Neural cell (in vitro differentiated cells): ENCODE measurements at regions not wholly inside any gene's neighbourhood (a gene's known extent, or its start where the extent isn't known, plus 50 kb on each side); places are given as distances from the start of the nearest gene placed in this dataset.

ENCODE experiments used
- H2AFZ ChIP-seq: fragments of 200-600, 300-800 bp; sonication (generic), shearing (Covaris generic); 2 replicates; pipeline ENCODE4 v1.6.0; 2014; ENCODE audit warnings: low read depth, mild to moderate bottlenecking, antibody characterized with exemption, low read length, moderate library complexity
- H3F3A ChIP-seq: fragments of 200-600 bp; shearing (Covaris generic); 2 replicates; pipeline ENCODE4 v1.6.1; 2016; ENCODE audit warnings: mild to moderate bottlenecking, moderate library complexity, mixed read lengths, antibody characterized with exemption, low read length; ENCODE audit not compliant: insufficient read depth, poor library complexity, severe bottlenecking
- H3K27ac ChIP-seq: fragments of 200-600, 300-800 bp; sonication (generic), shearing (Covaris generic); 2 replicates; pipeline ENCODE4 v1.5.1; 2014; ENCODE audit warnings: mild to moderate bottlenecking, low read length, moderate library complexity
- H3K27me3 ChIP-seq: fragments of 300-800, 200-600 bp; sonication (generic), shearing (Covaris generic); 2 replicates; pipeline ENCODE4 v1.6.0; 2014; ENCODE audit warnings: mild to moderate bottlenecking, low read depth, low read length, moderate library complexity; ENCODE audit not compliant: insufficient read depth
- H3K36me3 ChIP-seq: fragments of 300-800, 200-600 bp; sonication (generic), shearing (Covaris generic); 2 replicates; pipeline ENCODE4 v1.5.1; 2014; ENCODE audit warnings: mild to moderate bottlenecking, antibody characterized with exemption, low read length, moderate library complexity; ENCODE audit not compliant: insufficient read depth
- H3K4me2 ChIP-seq: fragments of 300-800, 200-600 bp; sonication (generic), shearing (Covaris generic); 2 replicates; pipeline ENCODE4 v1.6.0; 2014; ENCODE audit warnings: mild to moderate bottlenecking, low read length
- H3K4me3 ChIP-seq: fragments of 300-800, 200-600 bp; sonication (generic), shearing (Covaris generic); 2 replicates; pipeline ENCODE4 v1.5.1; 2014; ENCODE audit warnings: mild to moderate bottlenecking, low read length, moderate library complexity
- H3K79me2 ChIP-seq: fragments of 200-600 bp; shearing (Covaris generic); replicated peaks from 2 replicates; pipeline ENCODE4 v1.6.0; 2014; ENCODE audit warnings: mild to moderate bottlenecking, low read length, moderate library complexity; ENCODE audit not compliant: insufficient read depth
- H3K9ac ChIP-seq: fragments of 300-800, 200-600 bp; sonication (generic), shearing (Covaris generic); 2 replicates; pipeline ENCODE4 v1.6.1; 2016; ENCODE audit warnings: mild to moderate bottlenecking, low read length, mixed read lengths
- H3K9me2 ChIP-seq: fragments of 200-600 bp; shearing (Covaris generic); 2 replicates; pipeline ENCODE4 v1.6.1; 2016; ENCODE audit warnings: mild to moderate bottlenecking, low read length, mixed read lengths; ENCODE audit not compliant: insufficient read depth
- H3K9me3 ChIP-seq: fragments of 200-600, 300-800 bp; sonication (generic), shearing (Covaris generic); 2 replicates; pipeline ENCODE4 v1.6.1; 2016; ENCODE audit warnings: mild to moderate bottlenecking, mixed run types, low read length, moderate library complexity, mixed read lengths
- H4K20me1 ChIP-seq: fragments of 200-600 bp; shearing (Covaris generic); 2 replicates; pipeline ENCODE4 v1.6.1; 2016; ENCODE audit warnings: mild to moderate bottlenecking, mixed run types; ENCODE audit not compliant: insufficient read depth
- EP300 ChIP-seq: fragments of 450-650 bp; conservative IDR thresholded peaks from 2 replicates; pipeline ENCODE4 v1.6.1; 2014; ENCODE audit warnings: antibody characterized with exemption, mild to moderate bottlenecking, moderate library complexity; ENCODE audit not compliant: poor library complexity, severe bottlenecking
- EZH2 ChIP-seq: fragments of 200-600, 300-800 bp; shearing (Covaris generic), sonication (generic); IDR thresholded peaks from 2 replicates; pipeline ENCODE4 v1.6.1; 2014; ENCODE audit warnings: antibody characterized with exemption, low read length, borderline replicate concordance, mild to moderate bottlenecking; ENCODE audit not compliant: insufficient read depth, poor library complexity, severe bottlenecking
- MXI1 ChIP-seq: fragments of 450-650 bp; conservative IDR thresholded peaks from 2 replicates; pipeline ENCODE4 v1.6.1; 2014; ENCODE audit warnings: antibody characterized with exemption, mild to moderate bottlenecking; ENCODE audit not compliant: poor library complexity, severe bottlenecking
- POLR2AphosphoS5 ChIP-seq: IDR thresholded peaks from 2 replicates; pipeline ENCODE4 v1.6.1; 2012
- RAD21 ChIP-seq: fragments of 450-650 bp; conservative IDR thresholded peaks from 2 replicates; pipeline ENCODE4 v1.6.1; 2014; ENCODE audit warnings: antibody characterized with exemption, mild to moderate bottlenecking, moderate library complexity
- REST ChIP-seq: IDR thresholded peaks from 2 replicates; pipeline ENCODE4 v1.6.1; 2012; ENCODE audit warnings: borderline replicate concordance
- SMC3 ChIP-seq: fragments of 450-650 bp; conservative IDR thresholded peaks from 2 replicates; pipeline ENCODE4 v1.6.1; 2014; ENCODE audit warnings: antibody characterized with exemption, mild to moderate bottlenecking, moderate library complexity; ENCODE audit not compliant: poor library complexity
- TAF1 ChIP-seq: IDR thresholded peaks from 2 replicates; pipeline ENCODE4 v1.6.1; 2012; ENCODE audit warnings: low read depth
- TF ChIP-seq, protein P1 (sequence below): fragments of 450-650 bp; IDR thresholded peaks from 2 replicates; pipeline ENCODE4 v1.5.1; 2014; ENCODE audit warnings: antibody characterized with exemption, mild to moderate bottlenecking, moderate library complexity; ENCODE audit not compliant: poor library complexity, severe bottlenecking

DNA sequence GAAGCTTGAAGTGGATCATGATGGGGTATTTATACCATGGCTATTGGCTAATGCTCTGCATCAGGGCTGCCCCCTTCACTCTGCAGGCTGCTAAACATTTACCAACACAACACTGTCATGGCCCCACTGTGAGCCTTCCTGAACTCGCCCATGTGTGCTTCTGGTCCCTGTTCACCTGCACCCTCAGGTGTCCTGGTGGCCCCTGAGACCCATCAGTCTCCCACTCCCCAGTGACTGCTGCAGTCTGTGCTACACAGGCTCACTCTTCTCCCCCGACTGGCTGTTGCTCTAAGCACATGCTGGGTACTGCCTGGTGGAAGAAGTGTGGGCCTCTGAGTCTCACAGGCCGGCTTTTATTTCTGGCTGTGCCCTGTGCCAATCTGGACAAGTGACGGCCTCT is 183.0 kb upstream of the HS6ST1 start:
- no peak overlapping the region for H3K9ac ChIP-seq
- H3K4me2 ChIP-seq = no peak overlapping the region
- H3K27ac ChIP-seq = no peak overlapping the region
- TF ChIP-seq MXI1 (no peak), EZH2 (no peak), SMC3 (no peak), POLR2AphosphoS5 (no peak), RAD21 (no peak), EP300 (no peak), REST (no peak), TAF1 (no peak)
- TF ChIP-seq, protein P1, sequence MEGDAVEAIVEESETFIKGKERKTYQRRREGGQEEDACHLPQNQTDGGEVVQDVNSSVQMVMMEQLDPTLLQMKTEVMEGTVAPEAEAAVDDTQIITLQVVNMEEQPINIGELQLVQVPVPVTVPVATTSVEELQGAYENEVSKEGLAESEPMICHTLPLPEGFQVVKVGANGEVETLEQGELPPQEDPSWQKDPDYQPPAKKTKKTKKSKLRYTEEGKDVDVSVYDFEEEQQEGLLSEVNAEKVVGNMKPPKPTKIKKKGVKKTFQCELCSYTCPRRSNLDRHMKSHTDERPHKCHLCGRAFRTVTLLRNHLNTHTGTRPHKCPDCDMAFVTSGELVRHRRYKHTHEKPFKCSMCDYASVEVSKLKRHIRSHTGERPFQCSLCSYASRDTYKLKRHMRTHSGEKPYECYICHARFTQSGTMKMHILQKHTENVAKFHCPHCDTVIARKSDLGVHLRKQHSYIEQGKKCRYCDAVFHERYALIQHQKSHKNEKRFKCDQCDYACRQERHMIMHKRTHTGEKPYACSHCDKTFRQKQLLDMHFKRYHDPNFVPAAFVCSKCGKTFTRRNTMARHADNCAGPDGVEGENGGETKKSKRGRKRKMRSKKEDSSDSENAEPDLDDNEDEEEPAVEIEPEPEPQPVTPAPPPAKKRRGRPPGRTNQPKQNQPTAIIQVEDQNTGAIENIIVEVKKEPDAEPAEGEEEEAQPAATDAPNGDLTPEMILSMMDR = no peak
- H4K20me1 ChIP-seq = no peaks in the 10 kb centered on the region
- no peak overlapping the region for H3K4me3 ChIP-seq
- H3K36me3 ChIP-seq = no peaks in the 10 kb centered on the region
- no peak overlapping the region for H2AFZ ChIP-seq
- H3K9me3 ChIP-seq = no peaks in the 10 kb centered on the region
- H3K9me2 ChIP-seq = no peaks in the 10 kb centered on the region
- no peaks in the 10 kb centered on the region for H3K79me2 ChIP-seq
- no peaks in the 10 kb centered on the region for H3K27me3 ChIP-seq
- H3F3A ChIP-seq = no peaks in the 10 kb centered on the region

GRCh38 chr2:128502200-128502599 is 183.5 kb upstream of the HS6ST1 start:
- TF ChIP-seq RAD21 (no peak), SMC3 (no peak), TAF1 (no peak), EZH2 (no peak), MXI1 (no peak), REST (no peak), EP300 (no peak)

More at GRCh38 chr2:128502200-128502599, 183.5 kb upstream of the HS6ST1 start:
- H3K4me2 ChIP-seq = no peak overlapping the region
- no peaks in the 10 kb centered on the region for H3K79me2 ChIP-seq
- H3K9me2 ChIP-seq = no peaks in the 10 kb centered on the region
- H3K27ac ChIP-seq = no peak overlapping the region
- no peaks in the 10 kb centered on the region for H3K9me3 ChIP-seq
- H3K36me3 ChIP-seq = no peaks in the 10 kb centered on the region
- no peaks in the 10 kb centered on the region for H3F3A ChIP-seq
- no peak overlapping the region for H2AFZ ChIP-seq
- no peak overlapping the region for H3K9ac ChIP-seq
- no peaks in the 10 kb centered on the region for H4K20me1 ChIP-seq
- H3K27me3 ChIP-seq = no peaks in the 10 kb centered on the region
- no peak overlapping the region for H3K4me3 ChIP-seq
